ENCODE measurements at regions not wholly inside any gene's neighbourhood (a gene's known extent, or its start where the extent isn't known, plus 50 kb on each side); places are given as distances from the start of the nearest gene placed in this dataset.
A peak's percentile ranks its signal among the peaks of the same experiment; 100 is the strongest.

DNA sequence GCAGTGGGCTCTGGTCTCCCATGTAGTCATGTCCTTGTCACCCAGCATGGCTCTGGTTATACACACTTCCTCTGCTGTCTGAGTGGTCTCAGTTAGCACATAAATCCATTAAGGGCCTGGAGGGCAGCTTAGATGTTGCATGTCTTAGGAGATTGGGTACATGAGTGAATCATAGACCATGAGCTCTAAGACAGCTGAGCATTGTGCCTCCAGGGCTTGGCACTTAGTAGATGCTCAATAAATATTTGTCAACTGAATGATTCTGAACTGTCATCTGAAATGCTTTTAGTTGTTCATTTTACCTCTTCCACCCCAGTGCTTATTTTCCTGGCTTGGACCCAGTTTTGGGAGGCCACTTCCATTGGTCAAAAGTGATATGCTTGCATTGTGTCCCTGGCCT is 135.6 kb downstream of the BOD1 start:
- no peak overlapping the region for H3K27ac ChIP-seq (ENCODE audit: low read depth in 1 of 2, low read length in 2 of 2)
- H3K27me3 ChIP-seq (ENCODE audit: control insufficient read depth in 2 of 2, insufficient read depth in 2 of 2, low read length in 2 of 2): no peaks in the 10 kb centered on the region
- no peak overlapping the region for H2AFZ ChIP-seq (ENCODE audit: insufficient read depth, low read depth, low read length, poor library complexity, severe bottlenecking)
- no peak overlapping the region for H3K9ac ChIP-seq (ENCODE audit: insufficient read depth, low read length, poor library complexity, severe bottlenecking)
- TF ChIP-seq, protein P1, sequence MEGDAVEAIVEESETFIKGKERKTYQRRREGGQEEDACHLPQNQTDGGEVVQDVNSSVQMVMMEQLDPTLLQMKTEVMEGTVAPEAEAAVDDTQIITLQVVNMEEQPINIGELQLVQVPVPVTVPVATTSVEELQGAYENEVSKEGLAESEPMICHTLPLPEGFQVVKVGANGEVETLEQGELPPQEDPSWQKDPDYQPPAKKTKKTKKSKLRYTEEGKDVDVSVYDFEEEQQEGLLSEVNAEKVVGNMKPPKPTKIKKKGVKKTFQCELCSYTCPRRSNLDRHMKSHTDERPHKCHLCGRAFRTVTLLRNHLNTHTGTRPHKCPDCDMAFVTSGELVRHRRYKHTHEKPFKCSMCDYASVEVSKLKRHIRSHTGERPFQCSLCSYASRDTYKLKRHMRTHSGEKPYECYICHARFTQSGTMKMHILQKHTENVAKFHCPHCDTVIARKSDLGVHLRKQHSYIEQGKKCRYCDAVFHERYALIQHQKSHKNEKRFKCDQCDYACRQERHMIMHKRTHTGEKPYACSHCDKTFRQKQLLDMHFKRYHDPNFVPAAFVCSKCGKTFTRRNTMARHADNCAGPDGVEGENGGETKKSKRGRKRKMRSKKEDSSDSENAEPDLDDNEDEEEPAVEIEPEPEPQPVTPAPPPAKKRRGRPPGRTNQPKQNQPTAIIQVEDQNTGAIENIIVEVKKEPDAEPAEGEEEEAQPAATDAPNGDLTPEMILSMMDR (IDR thresholded peaks at IDR 0.05): no peak
- H3K9me3 ChIP-seq (replicated peaks in 1 of 2; ENCODE audit: control insufficient read depth in 1 of 2, insufficient read depth in 1 of 2, low read length in 2 of 2): no peaks in the 10 kb centered on the region
- DNase-seq: no peak
- H3K4me1 ChIP-seq (ENCODE audit: control insufficient read depth in 1 of 2, insufficient read depth in 2 of 2, low read length in 2 of 2): no peaks in the 10 kb centered on the region
- no peaks in the 10 kb centered on the region for H3K79me2 ChIP-seq (ENCODE audit: insufficient read depth, low read length)
- Mint-ChIP-seq H3K9me3 (peaks cover 0 to 3% (median 0%) of the 10 kb centered on the region in 7 donors), H3K36me3 (no peaks in the 10 kb centered on the region), H3K4me3 (no peak overlapping the region), H3K27ac (no peak overlapping the region), H3K27me3 (ENCODE audit: low read depth in 3 of 3) (peaks cover 6 to 20% (median 10%) of the 10 kb centered on the region in 3 donors), H3K4me1 (no peaks in the 10 kb centered on the region)
- H4K20me1 ChIP-seq (ENCODE audit: insufficient read depth, low read length): no peaks in the 10 kb centered on the region
- intact Hi-C loops (cut with micrococcal nuclease): no loop called here
- no peak overlapping the region for H3K4me2 ChIP-seq (replicated peaks; ENCODE audit: extremely low read depth, low read length, poor library complexity, severe bottlenecking)
- H3K4me3 ChIP-seq (replicated peaks in 1 of 3; ENCODE audit: low read depth in 2 of 3, low read length in 3 of 3): no peak overlapping the region
- no peaks in the 10 kb centered on the region for H3K36me3 ChIP-seq (replicated peaks in 1 of 2; ENCODE audit: control insufficient read depth in 1 of 2, insufficient read depth in 2 of 2, low read length in 2 of 2)

DNA sequence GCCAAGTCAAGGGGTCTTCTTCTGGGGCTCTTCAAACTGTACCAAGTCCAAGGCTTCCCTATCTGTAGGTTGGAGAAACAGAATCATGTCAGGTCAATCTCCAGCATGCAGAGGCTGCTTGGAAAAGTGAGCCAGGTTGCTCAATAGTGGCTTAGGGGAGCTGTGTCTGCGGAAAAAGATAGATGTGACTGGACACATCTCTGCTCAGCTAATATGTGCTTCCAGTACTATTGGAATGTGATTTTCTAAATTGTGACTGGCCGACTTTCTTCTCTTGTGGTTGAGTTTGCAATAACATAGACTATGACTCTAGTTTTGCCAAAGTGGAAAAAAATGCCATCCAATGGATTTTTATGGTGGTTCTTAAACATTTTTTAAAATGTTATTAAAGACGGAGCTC is 136.7 kb downstream of the BOD1 start:
- no peaks in the 10 kb centered on the region for H3K9me3 ChIP-seq (replicated peaks in 1 of 2; ENCODE audit: control insufficient read depth in 1 of 2, insufficient read depth in 1 of 2, low read length in 2 of 2)
- no peaks in the 10 kb centered on the region for H3K79me2 ChIP-seq (ENCODE audit: insufficient read depth, low read length)
- TF ChIP-seq, protein P1 (IDR thresholded peaks at IDR 0.05): no peak
- intact Hi-C loops (cut with micrococcal nuclease): no loop called here
- no peaks in the 10 kb centered on the region for H3K27me3 ChIP-seq (ENCODE audit: control insufficient read depth in 2 of 2, insufficient read depth in 2 of 2, low read length in 2 of 2)
- H4K20me1 ChIP-seq (ENCODE audit: insufficient read depth, low read length): no peaks in the 10 kb centered on the region
- H3K4me3 ChIP-seq (replicated peaks in 1 of 3; ENCODE audit: low read depth in 2 of 3, low read length in 3 of 3): no peak overlapping the region
- no peak overlapping the region for H3K4me2 ChIP-seq (replicated peaks; ENCODE audit: extremely low read depth, low read length, poor library complexity, severe bottlenecking)
- no peak overlapping the region for H3K27ac ChIP-seq (ENCODE audit: low read depth in 1 of 2, low read length in 2 of 2)
- no peaks in the 10 kb centered on the region for H3K36me3 Mint-ChIP-seq
- 67% methylated on average over 3 of the region's 3 CpGs for WGBS (ENCODE audit: insufficient coverage)
- H3K9me3 Mint-ChIP-seq: peaks cover 0 to 3% (median 0%) of the 10 kb centered on the region in 7 donors
- peak overlapping the region in 1 of 2 donors; percentile 12 for H3K4me3 Mint-ChIP-seq
- H3K9ac ChIP-seq (ENCODE audit: insufficient read depth, low read length, poor library complexity, severe bottlenecking): no peak overlapping the region
- no peaks in the 10 kb centered on the region for H3K36me3 ChIP-seq (replicated peaks in 1 of 2; ENCODE audit: control insufficient read depth in 1 of 2, insufficient read depth in 2 of 2, low read length in 2 of 2)
- no peak overlapping the region for H3K27ac Mint-ChIP-seq
- no peaks in the 10 kb centered on the region for H3K4me1 ChIP-seq (ENCODE audit: control insufficient read depth in 1 of 2, insufficient read depth in 2 of 2, low read length in 2 of 2)
- H3K27me3 Mint-ChIP-seq (ENCODE audit: low read depth in 3 of 3): peaks cover 5 to 21% (median 10%) of the 10 kb centered on the region in 3 donors
- no peaks in the 10 kb centered on the region for H3K4me1 Mint-ChIP-seq
- H2AFZ ChIP-seq (ENCODE audit: insufficient read depth, low read depth, low read length, poor library complexity, severe bottlenecking): no peak overlapping the region
- DNase-seq: no peak
